A549 (cell line): ENCODE measurements at regions not wholly inside any gene's neighbourhood (a gene's known extent, or its start where the extent isn't known, plus 50 kb on each side); places are given as distances from the start of the nearest gene placed in this dataset.

Experiments
- ATAC-seq, 2 experiments: fragments of 200-7000 bp in 1 of 2; fragments of >200 bp in 1 of 2; cut with Nextera tagmentation in 1 of 2; cut with Tn5 transposase in 1 of 2; 3 replicates each; pipeline versions ENCODE4 v1.8.0 to v1.9.1; 2018 to 2020; ENCODE audit warnings: mild to moderate bottlenecking in 1 of 2, moderate library complexity in 1 of 2
- CTCF ChIA-PET: fragments of 300-600 bp; sonication (Branson Sonifier 250); formaldehyde crosslinking; extraction: SDS; loops from one replicate; lab custom pipeline; 2021; ENCODE audit warnings: antibody characterized with exemption, inconsistent platforms; lab: Yijun Ruan, JAX
- POLR2A ChIA-PET: fragments of 350-600 bp; formaldehyde crosslinking; extraction: SDS; loops from one replicate; lab custom pipeline; 2021; ENCODE audit warnings: antibody characterized with exemption, inconsistent platforms; lab: Yijun Ruan, JAX
- DNase-seq, 2 experiments: peaks; one replicate each; pipeline versions ENCODE4 v3.0.0 to v3.0.0-alpha.2; 2011 to 2016; ENCODE audit warnings: low read depth in 1 of 2, low spot score in 1 of 2
- FAIRE-seq: peaks from 2 replicates; lab custom pipeline; 2011; peaks lifted over from hg19 to GRCh38; lab: Jason Lieb, UNC
- H3K27ac ChIP-seq, 2 experiments: fragments of >200 bp; sonication (Bioruptor Twin); formaldehyde crosslinking; 3 replicates each; pipeline ENCODE4 v1.5.1; 2016 to 2017
- H3K4me1 ChIP-seq: fragments of >200 bp; sonication (Bioruptor Twin); formaldehyde crosslinking; 3 replicates; pipeline ENCODE4 v1.6.1; 2016
- H3K4me2 ChIP-seq: fragments of >200 bp; sonication (Bioruptor Twin); formaldehyde crosslinking; 3 replicates; pipeline ENCODE4 v1.6.1; 2016
- H3K4me3 ChIP-seq: fragments of >200 bp; sonication (Bioruptor Twin); formaldehyde crosslinking; 3 replicates; pipeline ENCODE4 v1.5.1; 2016
- H3K9me3 ChIP-seq: fragments of >200 bp; sonication (Bioruptor Twin); formaldehyde crosslinking; 3 replicates; pipeline ENCODE4 v1.6.1; 2016
- BHLHE40 ChIP-seq: IDR thresholded peaks from 2 replicates; pipeline ENCODE4 v1.6.1; 2012; ENCODE audit warnings: low read depth, low read length, inconsistent platforms
- CEBPB ChIP-seq, 2 experiments: fragments of >200 bp in 1 of 2; sonication (Bioruptor Twin) in 1 of 2; formaldehyde crosslinking in 1 of 2; IDR thresholded peaks; 2 replicates each; pipeline ENCODE4 v1.6.1; 2012 to 2016
- CHD2 ChIP-seq: fragments of 150-350 bp; IDR thresholded peaks from 2 replicates; pipeline ENCODE4 v1.6.1; 2014; ENCODE audit warnings: low read length; ENCODE audit not compliant: partially characterized antibody
- CHD4 ChIP-seq: fragments of 200-600 bp; sonication (generic); IDR thresholded peaks from 2 replicates; pipeline ENCODE4 v1.6.1; 2016; ENCODE audit warnings: antibody characterized with exemption, mild to moderate bottlenecking, borderline replicate concordance
- EP300 ChIP-seq, 2 experiments: fragments of >200 bp; sonication (Bioruptor Twin); formaldehyde crosslinking; IDR thresholded peaks; 2 replicates in 1 of 2; 3 replicates in 1 of 2; pipeline ENCODE4 v1.6.1; 2016 to 2017
- FOSB ChIP-seq: fragments of 250-450 bp; sonication (Bioruptor Pico); IDR thresholded peaks from 2 replicates; pipeline ENCODE4 v1.5.0; 2020; ENCODE audit warnings: mild to moderate bottlenecking, moderate library complexity
- FOSL2 ChIP-seq, 2 experiments: fragments of 450-650 bp in 1 of 2; fragments of >200 bp in 1 of 2; sonication (Bioruptor Twin) in 1 of 2; formaldehyde crosslinking; IDR thresholded peaks; 2 replicates each; pipeline versions ENCODE4 v1.5.0 to v1.6.1; 2016 to 2020; ENCODE audit warnings: mild to moderate bottlenecking in 1 of 2, moderate library complexity in 1 of 2
- HEYL ChIP-seq: fragments of 250-450 bp; sonication (Bioruptor Pico); IDR thresholded peaks from 2 replicates; pipeline ENCODE4 v1.8.0; 2021; ENCODE audit warnings: mild to moderate bottlenecking, moderate library complexity
- HOXB13 ChIP-seq: fragments of 250-450 bp; sonication (Bioruptor Pico); IDR thresholded peaks from 2 replicates; pipeline ENCODE4 v1.5.0; 2020; ENCODE audit warnings: low read depth, mild to moderate bottlenecking, moderate library complexity
- HOXB5 ChIP-seq: fragments of 250-450 bp; sonication (Bioruptor Pico); IDR thresholded peaks from 2 replicates; pipeline ENCODE4 v1.5.0; 2020; ENCODE audit warnings: mild to moderate bottlenecking, moderate library complexity
- KDM1A ChIP-seq: fragments of 200-600 bp; sonication (generic); IDR thresholded peaks from 2 replicates; pipeline ENCODE4 v1.6.1; 2016; ENCODE audit warnings: low read depth, mild to moderate bottlenecking
- MAZ ChIP-seq: fragments of 150-350 bp; IDR thresholded peaks from 2 replicates; pipeline ENCODE4 v1.6.1; 2014; ENCODE audit warnings: antibody characterized with exemption, low read depth, low read length, borderline replicate concordance
- NR3C1 ChIP-seq: fragments of >200 bp; sonication (Bioruptor Twin); formaldehyde crosslinking; IDR thresholded peaks from 3 replicates; pipeline ENCODE4 v1.6.1; 2017
- PHF8 ChIP-seq: fragments of 200-600 bp; sonication (generic); IDR thresholded peaks from 2 replicates; pipeline ENCODE4 v1.6.1; 2016; ENCODE audit warnings: low read depth, mild to moderate bottlenecking, antibody characterized with exemption, moderate library complexity, borderline replicate concordance
- RCOR1 ChIP-seq: fragments of 150-350 bp; IDR thresholded peaks from 2 replicates; pipeline ENCODE4 v1.6.1; 2014; ENCODE audit warnings: antibody characterized with exemption, low read length, low read depth
- RNF2 ChIP-seq: fragments of 200-600 bp; sonication (generic); IDR thresholded peaks from 2 replicates; pipeline ENCODE4 v1.6.1; 2016; ENCODE audit warnings: low read depth, mild to moderate bottlenecking, antibody characterized with exemption, moderate library complexity, borderline replicate concordance
- SREBF2 ChIP-seq: fragments of 450-650 bp; IDR thresholded peaks from 2 replicates; pipeline ENCODE4 v1.6.1; 2014; ENCODE audit warnings: mild to moderate bottlenecking, moderate library complexity
- TFCP2L1 ChIP-seq: fragments of 250-450 bp; sonication (Bioruptor Pico); IDR thresholded peaks from 2 replicates; pipeline ENCODE4 v1.5.0; 2021; ENCODE audit warnings: mild to moderate bottlenecking
- ZC3H11A ChIP-seq: fragments of 450-650 bp; IDR thresholded peaks from 2 replicates; pipeline ENCODE4 v1.6.1; 2014; ENCODE audit warnings: antibody characterized with exemption, mild to moderate bottlenecking
- ZSCAN20 ChIP-seq: fragments of 250-450 bp; sonication (Bioruptor Pico); IDR thresholded peaks from 2 replicates; pipeline ENCODE4 v1.8.0; 2022; ENCODE audit warnings: mild to moderate bottlenecking, moderate library complexity
- WGBS: methylation state at CpG from one replicate; pipeline ENCODE4 v1.1.6; 2017; ENCODE audit errors: missing lambda C conversion rate; 5-methylcytosine and 5-hydroxymethylcytosine counted together
- TF ChIP-seq, protein P1 (sequence below): fragments of >200 bp; sonication (Bioruptor Twin); formaldehyde crosslinking; IDR thresholded peaks from 2 replicates; pipeline ENCODE4 v1.6.1; 2016
- TF ChIP-seq, protein P2 (sequence below): fragments of 200-600 bp; sonication (generic); IDR thresholded peaks from 2 replicates; pipeline ENCODE4 v1.6.1; 2016; ENCODE audit warnings: antibody characterized with exemption, mild to moderate bottlenecking, moderate library complexity
- TF ChIP-seq, protein P3 (sequence below): fragments of >200 bp; sonication (Bioruptor Twin); formaldehyde crosslinking; IDR thresholded peaks from 3 replicates; pipeline ENCODE4 v1.6.1; 2016
- TF ChIP-seq, protein P4 (sequence below): fragments of 450-650 bp; IDR thresholded peaks from 2 replicates; pipeline ENCODE4 v1.6.1; 2014; ENCODE audit warnings: antibody characterized with exemption

DNA sequence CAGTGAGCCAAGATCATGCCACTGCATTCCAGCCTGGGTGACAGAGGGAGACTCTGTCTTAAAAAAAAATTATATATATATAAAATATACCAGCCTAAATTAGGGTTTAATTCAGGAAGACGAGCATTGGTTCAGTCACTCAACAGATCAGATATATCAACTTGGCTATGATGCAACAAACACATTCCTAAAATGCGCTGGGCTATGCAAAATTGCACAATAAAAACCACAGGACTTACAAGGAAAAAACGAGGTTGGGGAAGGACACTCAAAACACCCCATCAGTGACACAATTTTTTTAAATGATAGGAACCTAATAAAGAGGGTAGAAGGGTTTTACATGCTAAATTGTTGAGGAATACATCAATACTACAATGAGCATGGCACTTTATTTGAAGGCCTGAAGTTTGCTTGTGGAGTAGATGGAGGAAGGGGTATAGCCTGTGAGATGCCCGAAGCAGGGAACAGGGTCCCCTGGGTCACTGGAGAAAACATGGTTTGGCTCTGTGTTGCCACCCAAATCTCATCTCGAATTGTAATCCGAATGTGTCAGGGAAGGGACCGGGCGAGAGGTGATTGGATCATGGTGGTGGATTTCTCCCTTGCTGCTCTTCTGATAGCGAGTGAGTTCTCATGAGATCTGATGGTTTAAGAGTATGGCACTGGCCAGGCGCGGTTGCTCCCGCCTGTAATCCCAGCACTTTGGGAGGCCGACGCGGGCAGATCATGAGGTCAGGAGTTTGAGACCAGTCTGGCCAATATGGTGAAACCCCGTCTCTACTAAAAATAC, 71.2 kb downstream of the TNFAIP2 start:
- TF ChIP-seq NR3C1 (no peak), SREBF2 (no peak), HOXB5 (CRISPR knock-in tag) (no peak), TFCP2L1 (CRISPR knock-in tag) (no peak), MAZ (no peak), CHD4 (no peak), RNF2 (no peak), CEBPB (IDR thresholded peaks at IDR 0.05) (peak; percentile 79 to 80; a peak in 3 of 4 replicates), HEYL (CRISPR knock-in tag) (no peak), EP300 (IDR thresholded peaks at IDR 0.05) (no peak), CHD2 (no peak), BHLHE40 (no peak)
- TF ChIP-seq, protein P1, sequence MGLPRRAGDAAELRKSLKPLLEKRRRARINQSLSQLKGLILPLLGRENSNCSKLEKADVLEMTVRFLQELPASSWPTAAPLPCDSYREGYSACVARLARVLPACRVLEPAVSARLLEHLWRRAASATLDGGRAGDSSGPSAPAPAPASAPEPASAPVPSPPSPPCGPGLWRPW: peak; percentile 54; the same call in 1 of the 2 replicates
- TF ChIP-seq, protein P2, sequence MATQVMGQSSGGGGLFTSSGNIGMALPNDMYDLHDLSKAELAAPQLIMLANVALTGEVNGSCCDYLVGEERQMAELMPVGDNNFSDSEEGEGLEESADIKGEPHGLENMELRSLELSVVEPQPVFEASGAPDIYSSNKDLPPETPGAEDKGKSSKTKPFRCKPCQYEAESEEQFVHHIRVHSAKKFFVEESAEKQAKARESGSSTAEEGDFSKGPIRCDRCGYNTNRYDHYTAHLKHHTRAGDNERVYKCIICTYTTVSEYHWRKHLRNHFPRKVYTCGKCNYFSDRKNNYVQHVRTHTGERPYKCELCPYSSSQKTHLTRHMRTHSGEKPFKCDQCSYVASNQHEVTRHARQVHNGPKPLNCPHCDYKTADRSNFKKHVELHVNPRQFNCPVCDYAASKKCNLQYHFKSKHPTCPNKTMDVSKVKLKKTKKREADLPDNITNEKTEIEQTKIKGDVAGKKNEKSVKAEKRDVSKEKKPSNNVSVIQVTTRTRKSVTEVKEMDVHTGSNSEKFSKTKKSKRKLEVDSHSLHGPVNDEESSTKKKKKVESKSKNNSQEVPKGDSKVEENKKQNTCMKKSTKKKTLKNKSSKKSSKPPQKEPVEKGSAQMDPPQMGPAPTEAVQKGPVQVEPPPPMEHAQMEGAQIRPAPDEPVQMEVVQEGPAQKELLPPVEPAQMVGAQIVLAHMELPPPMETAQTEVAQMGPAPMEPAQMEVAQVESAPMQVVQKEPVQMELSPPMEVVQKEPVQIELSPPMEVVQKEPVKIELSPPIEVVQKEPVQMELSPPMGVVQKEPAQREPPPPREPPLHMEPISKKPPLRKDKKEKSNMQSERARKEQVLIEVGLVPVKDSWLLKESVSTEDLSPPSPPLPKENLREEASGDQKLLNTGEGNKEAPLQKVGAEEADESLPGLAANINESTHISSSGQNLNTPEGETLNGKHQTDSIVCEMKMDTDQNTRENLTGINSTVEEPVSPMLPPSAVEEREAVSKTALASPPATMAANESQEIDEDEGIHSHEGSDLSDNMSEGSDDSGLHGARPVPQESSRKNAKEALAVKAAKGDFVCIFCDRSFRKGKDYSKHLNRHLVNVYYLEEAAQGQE: no peak
- no peaks in the 10 kb centered on the region for H3K9me3 ChIP-seq
- ChIA-PET CTCF (interaction anchor here (0.9 to 1.3 kb wide), 4 partner anchors 9 to 94 kb away, joined by 3 read pairs; no protein-coding TSS in a partner anchor), POLR2A (no interaction called here)
- peaks cover 19% of the 10 kb centered on the region for H3K4me1 ChIP-seq
- peak overlapping the region in 1 of 2 experiments; percentile 68; a peak in 3 of 6 replicates for H3K27ac ChIP-seq
- peak in 1 of 2 experiments; percentile 31 for DNase-seq
- H3K4me2 ChIP-seq: no peak overlapping the region
- ATAC-seq: no peak
- no peak for FAIRE-seq
- 80% methylated on average over 16 of the region's 16 CpGs for WGBS
- no peak overlapping the region for H3K4me3 ChIP-seq

DNA sequence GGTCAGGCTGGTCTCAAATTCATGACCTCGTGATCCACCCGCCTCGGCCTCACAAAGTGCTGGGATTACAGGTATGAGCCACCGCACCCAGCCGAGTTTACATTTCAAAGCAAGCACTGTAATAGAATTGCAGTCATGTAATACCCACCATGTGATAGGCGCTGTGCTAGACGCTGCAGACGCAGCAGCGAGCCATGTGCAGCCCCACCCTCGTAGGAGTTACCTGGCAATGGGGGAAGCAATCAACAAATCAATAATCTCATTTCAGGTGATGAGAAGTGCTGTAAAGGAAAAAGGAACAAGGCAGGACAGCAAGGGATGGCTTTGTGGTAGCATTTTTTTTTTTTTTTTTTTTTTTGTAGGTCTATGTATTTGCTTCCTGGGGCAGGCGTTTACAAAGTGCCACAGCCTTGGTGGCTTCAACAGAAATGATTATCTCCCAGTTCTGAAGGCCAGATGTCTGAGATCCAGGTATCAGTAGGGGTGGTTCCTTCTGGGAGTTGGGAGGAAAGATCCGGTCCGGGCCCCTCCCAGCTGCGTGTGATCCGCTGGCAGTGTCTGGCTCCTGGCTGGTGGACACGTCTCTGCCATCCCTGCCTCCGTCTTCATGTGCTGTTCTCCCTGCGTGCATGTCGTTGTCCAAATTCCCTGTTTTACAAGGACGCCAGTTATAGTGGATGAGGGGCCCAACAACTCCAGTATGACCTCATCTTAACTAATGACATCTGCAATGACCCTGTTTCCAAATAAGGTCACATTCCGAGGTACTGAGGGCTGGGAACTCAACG, 72.8 kb downstream of the TNFAIP2 start:
- H3K4me3 ChIP-seq: no peak overlapping the region
- DNase-seq (no peak), FAIRE-seq (no peak), ATAC-seq (no peak)
- H3K4me2 ChIP-seq: no peak overlapping the region
- TF ChIP-seq CHD4 (no peak), HOXB5 (CRISPR knock-in tag) (no peak), HEYL (CRISPR knock-in tag) (no peak), ZSCAN20 (CRISPR knock-in tag) (no peak), BHLHE40 (no peak), ZC3H11A (no peak), FOSB (no peak), KDM1A (no peak), TFCP2L1 (CRISPR knock-in tag) (no peak), HOXB13 (no peak), FOSL2 (IDR thresholded peaks at IDR 0.05) (no peak), FOSL2 (CRISPR knock-in tag; IDR thresholded peaks at IDR 0.05) (no peak), RCOR1 (no peak), PHF8 (no peak)
- TF ChIP-seq, protein P3, sequence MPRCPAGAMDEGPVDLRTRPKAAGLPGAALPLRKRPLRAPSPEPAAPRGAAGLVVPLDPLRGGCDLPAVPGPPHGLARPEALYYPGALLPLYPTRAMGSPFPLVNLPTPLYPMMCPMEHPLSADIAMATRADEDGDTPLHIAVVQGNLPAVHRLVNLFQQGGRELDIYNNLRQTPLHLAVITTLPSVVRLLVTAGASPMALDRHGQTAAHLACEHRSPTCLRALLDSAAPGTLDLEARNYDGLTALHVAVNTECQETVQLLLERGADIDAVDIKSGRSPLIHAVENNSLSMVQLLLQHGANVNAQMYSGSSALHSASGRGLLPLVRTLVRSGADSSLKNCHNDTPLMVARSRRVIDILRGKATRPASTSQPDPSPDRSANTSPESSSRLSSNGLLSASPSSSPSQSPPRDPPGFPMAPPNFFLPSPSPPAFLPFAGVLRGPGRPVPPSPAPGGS: no peak
- TF ChIP-seq, protein P1: no peak
- TF ChIP-seq, protein P4, sequence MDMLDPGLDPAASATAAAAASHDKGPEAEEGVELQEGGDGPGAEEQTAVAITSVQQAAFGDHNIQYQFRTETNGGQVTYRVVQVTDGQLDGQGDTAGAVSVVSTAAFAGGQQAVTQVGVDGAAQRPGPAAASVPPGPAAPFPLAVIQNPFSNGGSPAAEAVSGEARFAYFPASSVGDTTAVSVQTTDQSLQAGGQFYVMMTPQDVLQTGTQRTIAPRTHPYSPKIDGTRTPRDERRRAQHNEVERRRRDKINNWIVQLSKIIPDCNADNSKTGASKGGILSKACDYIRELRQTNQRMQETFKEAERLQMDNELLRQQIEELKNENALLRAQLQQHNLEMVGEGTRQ: no peak
- ChIA-PET POLR2A (no interaction called here), CTCF (no interaction called here)
- peaks cover 5% of the 10 kb centered on the region; the same call in 2 of the 3 replicates for H3K9me3 ChIP-seq
- WGBS: 89% methylated on average over 22 of the region's 22 CpGs
- H3K27ac ChIP-seq: peak overlapping the region in 1 of 2 experiments; percentile 85; a peak in 3 of 6 replicates
- H3K4me1 ChIP-seq: peaks cover 23% of the 10 kb centered on the region
